CD4-positive, alpha-beta T cell (primary cell): ENCODE measurements at regions not wholly inside any gene's neighbourhood (a gene's known extent, or its start where the extent isn't known, plus 50 kb on each side); places are given as distances from the start of the nearest gene placed in this dataset.

Experiments used
- ATAC-seq: fragments of 200-7000 bp; cut with Tn5 transposase; one replicate; pipeline ENCODE4 v1.10.0; 2022; ENCODE audit warnings: mild to moderate bottlenecking; ENCODE audit not compliant: poor library complexity
- CTCF ChIA-PET: fragments of 350-600 bp; sonication (Branson Sonifier 250); formaldehyde crosslinking; loops from one replicate; lab custom pipeline; 2021; ENCODE audit warnings: antibody characterized with exemption, inconsistent platforms; lab: Charles Lee
- POLR2A ChIA-PET: fragments of 350-600 bp; sonication (Branson Sonifier 250); formaldehyde crosslinking; loops from one replicate; lab custom pipeline; 2021; ENCODE audit warnings: antibody characterized with exemption, inconsistent platforms; lab: Charles Lee
- DNase-seq, 14 experiments: peaks; one replicate each; pipeline ENCODE4 v3.0.0-alpha.2; 2013 to 2020; ENCODE audit warnings: mixed read lengths in 2 of 14
- H3K27ac ChIP-seq, 2 donors: one replicate each; pipeline versions ENCODE4 v1.5.1 to v1.7.0; 2013; ENCODE audit warnings: low read length in 2 of 2, low read depth in 1 of 2, mild to moderate bottlenecking in 1 of 2
- H3K27me3 ChIP-seq, 2 experiments: 1 replicate in 1 of 2; 2 replicates in 1 of 2; pipeline versions ENCODE4 v1.6.1 to v1.7.0; 2013; ENCODE audit warnings: low read length in 2 of 2, control low read depth in 1 of 2, mild to moderate bottlenecking in 1 of 2, moderate library complexity in 1 of 2; ENCODE audit not compliant: insufficient read depth in 2 of 2, control insufficient read depth in 1 of 2
- H3K36me3 ChIP-seq: one replicate; pipeline ENCODE4 v1.6.1; 2013; ENCODE audit warnings: low read length, control low read depth; ENCODE audit not compliant: insufficient read depth
- H3K4me1 ChIP-seq: one replicate; pipeline ENCODE4 v1.6.1; 2013; ENCODE audit warnings: low read length, control low read depth; ENCODE audit not compliant: insufficient read depth
- H3K4me3 ChIP-seq: one replicate; pipeline ENCODE4 v1.5.1; 2013; ENCODE audit warnings: mild to moderate bottlenecking, low read length, moderate library complexity
- H3K9me3 ChIP-seq, 2 experiments: 1 replicate in 1 of 2; 2 replicates in 1 of 2; pipeline versions ENCODE4 v1.6.1 to v1.7.0; 2013; ENCODE audit warnings: low read length in 2 of 2, mild to moderate bottlenecking in 2 of 2, control low read depth in 1 of 2, moderate library complexity in 1 of 2; ENCODE audit not compliant: control insufficient read depth in 1 of 2, insufficient read depth in 1 of 2
- H3K27ac Mint-ChIP-seq: one replicate; pipeline ENCODE4 v1.8.0; 2020; ENCODE audit warnings: mixed read lengths
- H3K27me3 Mint-ChIP-seq: one replicate; pipeline ENCODE4 v1.8.0; 2021; ENCODE audit warnings: mixed read lengths
- H3K36me3 Mint-ChIP-seq: one replicate; pipeline ENCODE4 v1.8.0; 2021; ENCODE audit warnings: low read depth, mixed read lengths
- H3K4me1 Mint-ChIP-seq: one replicate; pipeline ENCODE4 v1.8.0; 2021; ENCODE audit warnings: low read depth, mixed read lengths
- H3K4me3 Mint-ChIP-seq: one replicate; pipeline ENCODE4 v1.8.0; 2020; ENCODE audit warnings: mild to moderate bottlenecking, mixed read lengths
- H3K9me3 Mint-ChIP-seq: one replicate; pipeline ENCODE4 v1.8.0; 2020; ENCODE audit warnings: mixed read lengths
- CTCF ChIP-seq: fragments of 200-600 bp; IDR thresholded peaks from one replicate; pipeline ENCODE4 v1.8.0; 2022; ENCODE audit warnings: antibody characterized with exemption, mild to moderate bottlenecking
- intact Hi-C, 2 experiments: fragments of 100-400 bp; cut with DNase I in 1 of 2; cut with micrococcal nuclease in 1 of 2; formaldehyde crosslinking; loops; one replicate each; pipeline versions ENCODE4 v1.15.1 to v1.9.0; 2023 to 2025; cut with DNase I, micrococcal nuclease

GRCh38 chr6:81238390-81238789 is 514.1 kb downstream of the TENT5A start:
- Histone ChIP-seq H3K4me3 (no peak overlapping the region), H3K4me1 (no peaks in the 10 kb centered on the region), H3K27ac (no peak overlapping the region), H3K9me3 (no peaks in the 10 kb centered on the region), H3K27me3 (no peaks in the 10 kb centered on the region), H3K36me3 (no peaks in the 10 kb centered on the region)
- Mint-ChIP-seq H3K27me3 (no peaks in the 10 kb centered on the region), H3K9me3 (peaks cover 5% of the 10 kb centered on the region), H3K4me3 (no peak overlapping the region), H3K36me3 (no peaks in the 10 kb centered on the region), H3K4me1 (no peaks in the 10 kb centered on the region), H3K27ac (no peak overlapping the region)
- intact Hi-C loops: no loop called here
- ATAC-seq: no peak
- ChIA-PET CTCF (no interaction called here), POLR2A (no interaction called here)
- no peak for TF ChIP-seq CTCF
- DNase-seq: no peak

GRCh38 chr6:81237226-81237625 is 515.3 kb downstream of the TENT5A start:
- POLR2A ChIA-PET: no interaction called here
- no peak overlapping the region for H3K4me3 Mint-ChIP-seq
- no peaks in the 10 kb centered on the region for H3K4me1 ChIP-seq

GRCh38 chr6:81235512-81235911 is 517.0 kb downstream of the TENT5A start:
- no peaks in the 10 kb centered on the region for H3K4me1 Mint-ChIP-seq
- peaks cover under 1% of the 10 kb centered on the region for H3K9me3 Mint-ChIP-seq
- ChIA-PET POLR2A (interaction anchor here (0.6 kb wide), 1 partner anchor 478 kb away, joined by 3 read pairs; no protein-coding TSS in a partner anchor), CTCF (no interaction called here)
- Histone ChIP-seq H3K27ac (no peak overlapping the region), H3K36me3 (no peaks in the 10 kb centered on the region), H3K9me3 (no peaks in the 10 kb centered on the region), H3K27me3 (no peaks in the 10 kb centered on the region), H3K4me3 (no peak overlapping the region), H3K4me1 (no peaks in the 10 kb centered on the region)
- ATAC-seq (no peak), DNase-seq (no peak)
- H3K36me3 Mint-ChIP-seq: no peaks in the 10 kb centered on the region
- intact Hi-C loops: no loop called here
- H3K27ac Mint-ChIP-seq: no peak overlapping the region
- H3K4me3 Mint-ChIP-seq: no peak overlapping the region
- TF ChIP-seq CTCF: no peak
- no peaks in the 10 kb centered on the region for H3K27me3 Mint-ChIP-seq

More at GRCh38 chr6:81237226-81237625, 515.3 kb downstream of the TENT5A start:
- H3K36me3 Mint-ChIP-seq: no peaks in the 10 kb centered on the region
- Histone ChIP-seq H3K36me3 (no peaks in the 10 kb centered on the region), H3K27me3 (no peaks in the 10 kb centered on the region), H3K27ac (no peak overlapping the region), H3K9me3 (no peaks in the 10 kb centered on the region), H3K4me3 (no peak overlapping the region)
- CTCF ChIA-PET: no interaction called here
- no peak overlapping the region for H3K27ac Mint-ChIP-seq
- H3K27me3 Mint-ChIP-seq: no peaks in the 10 kb centered on the region
- no peak for DNase-seq
- H3K9me3 Mint-ChIP-seq: peaks cover 3% of the 10 kb centered on the region
- TF ChIP-seq CTCF: no peak
- H3K4me1 Mint-ChIP-seq: no peaks in the 10 kb centered on the region
- no peak for ATAC-seq
- intact Hi-C loops: no loop called here
